Muscle of leg (tissue), 3 donors: ENCODE measurements at regions not wholly inside any gene's neighbourhood (a gene's known extent, or its start where the extent isn't known, plus 50 kb on each side); places are given as distances from the start of the nearest gene placed in this dataset.

Experiments
- DNase-seq: peaks from one replicate; pipeline ENCODE4 v3.0.0; 2013
- H3K27ac ChIP-seq: one replicate; pipeline ENCODE4 v1.5.1; 2013; ENCODE audit warnings: mild to moderate bottlenecking, low read length, control low read depth
- H3K27me3 ChIP-seq: one replicate; pipeline ENCODE4 v1.6.1; 2013; ENCODE audit warnings: low read length; ENCODE audit not compliant: control insufficient read depth, insufficient read depth
- H3K36me3 ChIP-seq: one replicate; pipeline ENCODE4 v1.6.1; 2013; ENCODE audit warnings: low read length; ENCODE audit not compliant: control insufficient read depth, insufficient read depth
- H3K4me1 ChIP-seq: one replicate; pipeline ENCODE4 v1.6.1; 2013; ENCODE audit warnings: low read length; ENCODE audit not compliant: control insufficient read depth, insufficient read depth
- H3K4me3 ChIP-seq: one replicate; pipeline ENCODE4 v1.5.1; 2013; ENCODE audit warnings: low read length, control low read depth
- H3K9me3 ChIP-seq: replicated peaks from 2 replicates; pipeline ENCODE4 v1.6.1; 2013; ENCODE audit warnings: low read depth, low read length; ENCODE audit not compliant: control insufficient read depth
- WGBS: methylation state at CpG from one replicate; pipeline ENCODE4 v1.1.5; 2013; ENCODE audit warnings: missing lambda C conversion rate; ENCODE audit not compliant: insufficient coverage; 5-methylcytosine and 5-hydroxymethylcytosine counted together

- Histone ChIP-seq H3K4me3 (no peak overlapping the region), H3K9me3 (peaks cover 2% of the 10 kb centered on the region), H3K27ac (no peak overlapping the region), H3K36me3 (no peaks in the 10 kb centered on the region), H3K4me1 (no peaks in the 10 kb centered on the region), H3K27me3 (no peaks in the 10 kb centered on the region)
- no peak for DNase-seq
- WGBS, result 79% methylated on average over 5 of the region's 7 CpGs
These were observed 491.6 kb upstream of the AADAT start for GRCh38 chr4:170581322-170581721.

- H3K27me3 ChIP-seq, result no peaks in the 10 kb centered on the region
- no CpG with 5 or more reads among the region's 2 CpGs for WGBS
- no peaks in the 10 kb centered on the region for H3K4me1 ChIP-seq
- H3K4me3 ChIP-seq, result no peak overlapping the region
- no peak overlapping the region for H3K27ac ChIP-seq
- no peak for DNase-seq
- peaks cover 2% of the 10 kb centered on the region for H3K9me3 ChIP-seq
- no peaks in the 10 kb centered on the region for H3K36me3 ChIP-seq
These were observed 490.9 kb upstream of the AADAT start for GRCh38 chr4:170580651-170581050.

GRCh38 chr4:170538821-170539473 is 449.2 kb upstream of the AADAT start:
- DNase-seq, result no peak
- Histone ChIP-seq H3K27me3 (no peaks in the 10 kb centered on the region), H3K4me3 (no peak overlapping the region), H3K9me3 (peaks cover 5% of the 10 kb centered on the region), H3K27ac (no peak overlapping the region), H3K36me3 (no peaks in the 10 kb centered on the region), H3K4me1 (no peaks in the 10 kb centered on the region)

- Histone ChIP-seq H3K36me3 (no peaks in the 10 kb centered on the region), H3K27me3 (no peaks in the 10 kb centered on the region), H3K27ac (no peak overlapping the region), H3K4me1 (no peaks in the 10 kb centered on the region), H3K4me3 (no peak overlapping the region), H3K9me3 (no peaks in the 10 kb centered on the region)
- DNase-seq, result no peak
- WGBS, result no CpG with 5 or more reads among the region's 5 CpGs
These were observed 440.3 kb upstream of the AADAT start for GRCh38 chr4:170529748-170530722.

- no peak overlapping the region for H3K27ac ChIP-seq
- no peak for DNase-seq
- WGBS, result no CpG with 5 or more reads among the region's 1 CpG
These were observed 436.7 kb upstream of the AADAT start for GRCh38 chr4:170526471-170526870.

GRCh38 chr4:170522427-170522970 is 432.7 kb upstream of the AADAT start:
- DNase-seq, result no peak
- no peaks in the 10 kb centered on the region for H3K9me3 ChIP-seq
- WGBS, result 78% methylated on average over 3 of the region's 5 CpGs
- H3K27me3 ChIP-seq, result no peaks in the 10 kb centered on the region
- H3K4me1 ChIP-seq, result no peaks in the 10 kb centered on the region
- no peaks in the 10 kb centered on the region for H3K36me3 ChIP-seq
- H3K27ac ChIP-seq, result no peak overlapping the region
- no peak overlapping the region for H3K4me3 ChIP-seq

More at GRCh38 chr4:170526471-170526870, 436.7 kb upstream of the AADAT start:
- H3K4me3 ChIP-seq, result no peak overlapping the region
- no peaks in the 10 kb centered on the region for H3K36me3 ChIP-seq
- no peaks in the 10 kb centered on the region for H3K9me3 ChIP-seq
- no peaks in the 10 kb centered on the region for H3K27me3 ChIP-seq
- H3K4me1 ChIP-seq, result no peaks in the 10 kb centered on the region

- Histone ChIP-seq H3K36me3 (no peaks in the 10 kb centered on the region), H3K27ac (no peak overlapping the region), H3K4me1 (no peaks in the 10 kb centered on the region), H3K4me3 (no peak overlapping the region), H3K27me3 (no peaks in the 10 kb centered on the region), H3K9me3 (no peaks in the 10 kb centered on the region)
- no peak for DNase-seq
- no CpG with 5 or more reads among the region's 1 CpG for WGBS
These were observed 407.9 kb upstream of the AADAT start for GRCh38 chr4:170497689-170498088.

GRCh38 chr4:170497112-170497511 is 407.4 kb upstream of the AADAT start:
- no peak overlapping the region for H3K27ac ChIP-seq
- H3K4me1 ChIP-seq, result no peaks in the 10 kb centered on the region
- H3K36me3 ChIP-seq, result no peaks in the 10 kb centered on the region
- no peak for DNase-seq
- no peak overlapping the region for H3K4me3 ChIP-seq
- no peaks in the 10 kb centered on the region for H3K9me3 ChIP-seq
- H3K27me3 ChIP-seq, result no peaks in the 10 kb centered on the region
- WGBS, result 70% methylated on average over 8 of the region's 12 CpGs

- DNase-seq, result no peak
- Histone ChIP-seq H3K4me1 (no peaks in the 10 kb centered on the region), H3K36me3 (no peaks in the 10 kb centered on the region), H3K4me3 (no peak overlapping the region), H3K27me3 (no peaks in the 10 kb centered on the region), H3K9me3 (no peaks in the 10 kb centered on the region), H3K27ac (no peak overlapping the region)
- WGBS, result no CpG with 5 or more reads among the region's 2 CpGs
These were observed 402.2 kb upstream of the AADAT start for GRCh38 chr4:170491981-170492380.

- Histone ChIP-seq H3K4me3 (no peak overlapping the region), H3K36me3 (no peaks in the 10 kb centered on the region), H3K27ac (no peak overlapping the region), H3K4me1 (no peaks in the 10 kb centered on the region), H3K27me3 (no peaks in the 10 kb centered on the region), H3K9me3 (no peaks in the 10 kb centered on the region)
- DNase-seq, result no peak
- WGBS, result 26% methylated on average over 2 of the region's 2 CpGs
These were observed 386.6 kb upstream of the AADAT start for GRCh38 chr4:170476351-170476750.
